ENCODE measurements at regions not wholly inside any gene's neighbourhood (a gene's known extent, or its start where the extent isn't known, plus 50 kb on each side); places are given as distances from the start of the nearest gene placed in this dataset.

GRCh38 chr2:108139521-108139920 lies 100.2 kb upstream of the SULT1C3 start:
- TF ChIP-seq, protein P1, sequence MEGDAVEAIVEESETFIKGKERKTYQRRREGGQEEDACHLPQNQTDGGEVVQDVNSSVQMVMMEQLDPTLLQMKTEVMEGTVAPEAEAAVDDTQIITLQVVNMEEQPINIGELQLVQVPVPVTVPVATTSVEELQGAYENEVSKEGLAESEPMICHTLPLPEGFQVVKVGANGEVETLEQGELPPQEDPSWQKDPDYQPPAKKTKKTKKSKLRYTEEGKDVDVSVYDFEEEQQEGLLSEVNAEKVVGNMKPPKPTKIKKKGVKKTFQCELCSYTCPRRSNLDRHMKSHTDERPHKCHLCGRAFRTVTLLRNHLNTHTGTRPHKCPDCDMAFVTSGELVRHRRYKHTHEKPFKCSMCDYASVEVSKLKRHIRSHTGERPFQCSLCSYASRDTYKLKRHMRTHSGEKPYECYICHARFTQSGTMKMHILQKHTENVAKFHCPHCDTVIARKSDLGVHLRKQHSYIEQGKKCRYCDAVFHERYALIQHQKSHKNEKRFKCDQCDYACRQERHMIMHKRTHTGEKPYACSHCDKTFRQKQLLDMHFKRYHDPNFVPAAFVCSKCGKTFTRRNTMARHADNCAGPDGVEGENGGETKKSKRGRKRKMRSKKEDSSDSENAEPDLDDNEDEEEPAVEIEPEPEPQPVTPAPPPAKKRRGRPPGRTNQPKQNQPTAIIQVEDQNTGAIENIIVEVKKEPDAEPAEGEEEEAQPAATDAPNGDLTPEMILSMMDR (conservative IDR thresholded peaks at IDR 0.05), result no peak
- H3K27ac ChIP-seq, result no peak overlapping the region

GRCh38 chr2:108145557-108146326 lies 94.0 kb upstream of the SULT1C3 start:
- TF ChIP-seq, protein P1 (conservative IDR thresholded peaks at IDR 0.05), result no peak
- no peak overlapping the region for H3K27ac ChIP-seq

DNA sequence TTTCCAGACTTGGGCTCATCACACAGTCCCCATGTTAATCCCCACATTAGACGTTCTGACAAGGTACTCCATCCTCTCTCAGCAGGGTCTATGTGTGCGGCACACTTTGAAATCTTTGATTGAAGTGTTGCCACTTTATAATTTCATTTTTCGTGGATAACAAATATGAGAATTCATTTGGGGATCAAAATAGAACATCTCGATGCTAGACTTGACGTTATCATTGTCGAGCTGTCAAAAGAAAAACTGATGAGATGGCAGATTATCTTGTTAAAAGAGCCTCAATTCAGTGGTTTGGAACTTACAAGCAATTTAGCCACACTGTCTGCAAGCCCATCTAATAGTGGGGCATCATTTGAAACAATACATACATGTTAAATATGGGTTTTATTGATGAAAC lies 91.2 kb upstream of the SULT1C3 start:
- TF ChIP-seq, protein P1 (conservative IDR thresholded peaks at IDR 0.05), result no peak
- no peak overlapping the region for H3K27ac ChIP-seq

GRCh38 chr2:108154366-108155061 lies 85.3 kb upstream of the SULT1C3 start:
- H3K27ac ChIP-seq, result no peak overlapping the region
- TF ChIP-seq, protein P1 (conservative IDR thresholded peaks at IDR 0.05), result no peak

GRCh38 chr2:108161298-108161697 lies 78.5 kb upstream of the SULT1C3 start:
- TF ChIP-seq, protein P1 (conservative IDR thresholded peaks at IDR 0.05), result no peak

GRCh38 chr2:108164318-108164717 lies 75.5 kb upstream of the SULT1C3 start:
- TF ChIP-seq, protein P1 (conservative IDR thresholded peaks at IDR 0.05), result no peak
- no peak overlapping the region for H3K27ac ChIP-seq

More at GRCh38 chr2:108161298-108161697, 78.5 kb upstream of the SULT1C3 start:
- H3K27ac ChIP-seq, result no peak overlapping the region

- no peak overlapping the region for H3K27ac ChIP-seq
- TF ChIP-seq, protein P1 (conservative IDR thresholded peaks at IDR 0.05), result no peak
These were observed 74.0 kb upstream of the SULT1C3 start for GRCh38 chr2:108165729-108166128.

Data from VCaP (cell line).